Testis (tissue), 2 donors: ENCODE measurements at regions not wholly inside any gene's neighbourhood (a gene's known extent, or its start where the extent isn't known, plus 50 kb on each side); places are given as distances from the start of the nearest gene placed in this dataset.

Source experiments
- DNase-seq: peaks from one replicate; pipeline ENCODE4 v3.0.0-alpha.2; 2019
- H3K27ac ChIP-seq, 2 donors: fragments of 200-600 bp; sonication (generic); one replicate each; pipeline ENCODE4 v1.5.1; 2019
- H3K27me3 ChIP-seq: fragments of 200-600 bp; sonication (generic); one replicate; pipeline ENCODE4 v1.5.1; 2019
- H3K36me3 ChIP-seq: fragments of 200-600 bp; sonication (generic); one replicate; pipeline ENCODE4 v1.5.1; 2017; ENCODE audit warnings: low read depth; ENCODE audit errors: missing control alignments
- H3K4me1 ChIP-seq: fragments of 200-600 bp; sonication (generic); one replicate; pipeline ENCODE4 v1.5.1; 2019
- H3K4me3 ChIP-seq, 2 donors: fragments of 200-600 bp; sonication (generic); one replicate each; pipeline ENCODE4 v1.5.1; 2017 to 2019
- H3K9me3 ChIP-seq: fragments of 200-600 bp; sonication (generic); one replicate; pipeline ENCODE4 v1.5.1; 2017
- CTCF ChIP-seq, 3 experiments: fragments of 450-650 bp in 2 of 3; fragments of 200-600 bp in 1 of 3; sonication (generic) in 1 of 3; IDR thresholded peaks; one replicate each; pipeline ENCODE4 v1.5.1; 2016 to 2019; ENCODE audit warnings: antibody characterized with exemption in 3 of 3, mild to moderate bottlenecking in 2 of 3, moderate library complexity in 1 of 3
- POLR2A ChIP-seq: fragments of 450-650 bp; IDR thresholded peaks from one replicate; pipeline ENCODE4 v1.6.1; 2017; ENCODE audit warnings: antibody characterized with exemption, mild to moderate bottlenecking, moderate library complexity
- WGBS, 2 donors: methylation state at CpG; one replicate each; pipeline ENCODE4 v1.1.5; 2018; 5-methylcytosine and 5-hydroxymethylcytosine counted together
- intact Hi-C: fragments of 100-400 bp; cut with DNase I; formaldehyde crosslinking; loops from one replicate; pipeline ENCODE4 v1.15.1; 2023; ENCODE audit warnings: low total_unique reads

DNA sequence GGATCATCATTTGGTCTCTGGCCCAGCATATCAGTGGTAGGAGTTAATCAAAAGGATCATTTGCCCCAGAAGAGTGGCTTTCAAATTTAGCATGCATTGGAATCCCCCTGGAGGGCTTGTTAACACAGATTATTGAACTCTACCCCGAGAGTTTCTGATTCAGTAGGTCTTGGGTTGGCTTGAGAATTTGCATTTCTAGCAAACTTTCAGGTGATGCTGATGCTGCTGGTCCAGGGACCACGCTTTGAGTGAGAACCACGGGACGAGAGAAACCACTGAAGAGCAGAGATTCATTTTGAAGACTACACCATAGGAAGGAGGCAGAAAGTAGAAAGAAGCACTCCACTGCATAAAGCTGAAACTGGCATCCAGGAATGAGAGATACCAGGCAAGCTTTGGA lies 81.3 kb upstream of the DUSP10 start:
- no peak overlapping the region for H3K27ac ChIP-seq
- no peaks in the 10 kb centered on the region for H3K27me3 ChIP-seq
- TF ChIP-seq POLR2A, result no peak
- no peak for TF ChIP-seq CTCF (IDR thresholded peaks at IDR 0.05)
- intact Hi-C loops, result no loop called here
- no peaks in the 10 kb centered on the region for H3K36me3 ChIP-seq
- H3K4me1 ChIP-seq, result no peaks in the 10 kb centered on the region
- H3K4me3 ChIP-seq, result no peak overlapping the region
- H3K9me3 ChIP-seq, result no peaks in the 10 kb centered on the region
- WGBS, 2 donors, result 86 to 91% methylated on average over 4 of the region's 4 CpGs
- DNase-seq, result no peak

DNA sequence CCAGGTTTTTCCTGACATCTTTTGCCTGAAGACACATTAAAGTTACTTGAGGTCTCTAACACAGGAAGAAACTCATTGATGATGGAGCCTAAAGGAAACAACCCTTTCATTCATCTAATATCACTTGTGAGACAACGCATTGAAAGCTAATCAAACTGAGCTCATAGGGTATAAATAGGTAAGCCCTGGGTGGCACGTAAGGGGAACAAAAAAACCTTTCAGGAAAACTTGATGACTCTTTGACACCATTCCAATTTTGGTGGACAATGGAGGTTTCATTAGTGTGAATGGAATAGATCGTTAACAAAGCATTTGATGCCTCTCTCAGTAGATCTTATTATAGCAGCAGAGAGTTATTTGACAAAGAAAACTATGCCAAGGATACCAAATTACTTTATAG lies 80.7 kb upstream of the DUSP10 start:
- no peaks in the 10 kb centered on the region for H3K9me3 ChIP-seq
- no peak for DNase-seq
- WGBS, 2 donors, result 55 to 67% methylated on average over 3 of the region's 3 CpGs
- H3K4me1 ChIP-seq, result no peaks in the 10 kb centered on the region
- TF ChIP-seq POLR2A (no peak), CTCF (IDR thresholded peaks at IDR 0.05) (no peak)
- no peaks in the 10 kb centered on the region for H3K36me3 ChIP-seq
- intact Hi-C loops, result no loop called here
- no peak overlapping the region for H3K27ac ChIP-seq
- no peak overlapping the region for H3K4me3 ChIP-seq
- no peaks in the 10 kb centered on the region for H3K27me3 ChIP-seq

GRCh38 chr1:221816899-221817298 lies 75.0 kb upstream of the DUSP10 start:
- Histone ChIP-seq H3K36me3 (no peaks in the 10 kb centered on the region), H3K9me3 (no peaks in the 10 kb centered on the region), H3K4me1 (no peaks in the 10 kb centered on the region), H3K4me3 (no peak overlapping the region), H3K27me3 (no peaks in the 10 kb centered on the region), H3K27ac (no peak overlapping the region)
- 73 to 81% methylated on average over 3 of the region's 3 CpGs for WGBS, 2 donors
- TF ChIP-seq CTCF (IDR thresholded peaks at IDR 0.05), result no peak
- TF ChIP-seq POLR2A, result no peak
- DNase-seq, result no peak
- intact Hi-C loops, result no loop called here

DNA sequence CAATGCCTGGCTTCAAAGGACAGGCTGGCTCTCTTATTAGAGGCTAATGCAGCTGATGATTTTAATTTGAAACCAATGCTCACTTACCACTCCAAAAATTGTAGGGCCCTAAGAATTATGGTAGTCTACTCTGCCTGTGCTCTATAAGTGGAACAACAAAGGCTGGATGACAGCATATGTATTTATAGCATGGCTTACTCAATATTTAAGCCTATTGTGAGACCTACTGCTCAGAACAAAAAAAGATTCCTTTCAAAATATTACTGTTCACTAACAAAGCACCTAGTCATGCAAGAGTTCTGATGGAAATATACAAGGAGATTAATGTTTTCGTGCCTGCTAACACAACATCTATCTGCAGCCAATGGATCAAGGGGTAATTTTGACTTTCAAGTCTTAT lies 73.8 kb upstream of the DUSP10 start:
- H3K9me3 ChIP-seq, result no peaks in the 10 kb centered on the region
- DNase-seq, result no peak
- 85 to 90% methylated on average over 1 of the region's 1 CpG for WGBS, 2 donors
- TF ChIP-seq POLR2A, result no peak
- no peak for TF ChIP-seq CTCF (IDR thresholded peaks at IDR 0.05)
- no peak overlapping the region for H3K27ac ChIP-seq
- no peaks in the 10 kb centered on the region for H3K4me1 ChIP-seq
- H3K27me3 ChIP-seq, result no peaks in the 10 kb centered on the region
- H3K36me3 ChIP-seq, result no peaks in the 10 kb centered on the region
- intact Hi-C loops, result no loop called here
- no peak overlapping the region for H3K4me3 ChIP-seq

DNA sequence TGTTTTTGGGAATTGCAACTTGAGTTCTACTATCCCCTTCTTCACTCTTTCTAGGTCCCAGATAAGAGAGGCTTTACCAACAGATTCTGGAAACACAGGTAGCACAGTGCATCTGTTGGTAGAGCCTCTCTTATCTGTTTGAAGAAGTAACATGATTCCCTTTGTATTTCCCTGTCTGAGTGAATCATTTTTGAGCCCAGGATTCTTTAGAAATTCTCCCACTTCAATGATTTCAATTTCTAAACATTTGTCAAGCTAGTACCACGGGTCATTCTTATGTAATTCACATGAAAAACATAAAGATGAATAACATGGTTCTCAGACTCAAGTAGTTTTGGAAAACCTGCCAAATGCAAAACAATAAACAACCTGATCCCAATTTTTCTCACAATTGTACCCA lies 72.0 kb upstream of the DUSP10 start:
- TF ChIP-seq POLR2A (no peak), CTCF (IDR thresholded peaks at IDR 0.05) (no peak)
- 69 to 74% methylated on average over 1 of the region's 1 CpG for WGBS, 2 donors
- no peak overlapping the region for H3K4me3 ChIP-seq
- DNase-seq, result no peak
- H3K4me1 ChIP-seq, result no peaks in the 10 kb centered on the region
- no peaks in the 10 kb centered on the region for H3K27me3 ChIP-seq
- intact Hi-C loops, result no loop called here
- H3K9me3 ChIP-seq, result no peaks in the 10 kb centered on the region
- H3K27ac ChIP-seq, result no peak overlapping the region
- H3K36me3 ChIP-seq, result no peaks in the 10 kb centered on the region
